Hematopoietic multipotent progenitor cell treated with erythropoietin and hydrocortisone succinate and interleukin-3 and kit ligand, for 4 days (in vitro differentiated cells): ENCODE measurements at regions not wholly inside any gene's neighbourhood (a gene's known extent, or its start where the extent isn't known, plus 50 kb on each side); places are given as distances from the start of the nearest gene placed in this dataset.

Experiments used
- DNase-seq: peaks from one replicate; pipeline ENCODE4 v3.0.0-alpha.2; 2015

GRCh38 chr5:5658889-5659465, 236.5 kb downstream of the ICE1 start:
- DNase-seq = no peak

GRCh38 chr5:5658226-5658625, 235.7 kb downstream of the ICE1 start:
- DNase-seq = no peak

- no peak for DNase-seq
Observed at GRCh38 chr5:5652181-5652580, 229.7 kb downstream of the ICE1 start.

GRCh38 chr5:5650949-5651348, 228.5 kb downstream of the ICE1 start:
- DNase-seq = no peak

- DNase-seq = no peak
Observed at GRCh38 chr5:5650242-5650641, 227.8 kb downstream of the ICE1 start.

GRCh38 chr5:5649641-5650040, 227.2 kb downstream of the ICE1 start:
- no peak for DNase-seq

- no peak for DNase-seq
Observed at GRCh38 chr5:5648694-5649093, 226.2 kb downstream of the ICE1 start.

- DNase-seq = no peak
Observed at GRCh38 chr5:5645891-5646290, 223.4 kb downstream of the ICE1 start.

- DNase-seq = no peak
Observed at GRCh38 chr5:5645198-5645597, 222.7 kb downstream of the ICE1 start.

- no peak for DNase-seq
Observed at GRCh38 chr5:5644249-5644648, 221.8 kb downstream of the ICE1 start.

GRCh38 chr5:5643481-5643880, 221.0 kb downstream of the ICE1 start:
- no peak for DNase-seq

GRCh38 chr5:5638211-5638610, 215.7 kb downstream of the ICE1 start:
- no peak for DNase-seq

GRCh38 chr5:5637173-5637572, 214.7 kb downstream of the ICE1 start:
- no peak for DNase-seq

GRCh38 chr5:5634817-5635216, 212.3 kb downstream of the ICE1 start:
- DNase-seq = no peak

- no peak for DNase-seq
Observed at GRCh38 chr5:5633579-5633978, 211.1 kb downstream of the ICE1 start.

GRCh38 chr5:5632678-5633077, 210.2 kb downstream of the ICE1 start:
- no peak for DNase-seq

- DNase-seq = no peak
Observed at GRCh38 chr5:5629607-5629978, 207.1 kb downstream of the ICE1 start.

- DNase-seq = no peak
Observed at GRCh38 chr5:5628866-5629606, 206.6 kb downstream of the ICE1 start.

GRCh38 chr5:5626412-5626811, 203.9 kb downstream of the ICE1 start:
- no peak for DNase-seq

- no peak for DNase-seq
Observed at GRCh38 chr5:5625491-5625890, 203.0 kb downstream of the ICE1 start.

- no peak for DNase-seq
Observed at GRCh38 chr5:5623397-5623796, 200.9 kb downstream of the ICE1 start.

GRCh38 chr5:5622806-5623205, 200.3 kb downstream of the ICE1 start:
- DNase-seq = no peak

GRCh38 chr5:5619546-5619945, 197.1 kb downstream of the ICE1 start:
- DNase-seq = no peak

- no peak for DNase-seq
Observed at GRCh38 chr5:5617024-5617423, 194.5 kb downstream of the ICE1 start.

GRCh38 chr5:5616247-5616895, 193.9 kb downstream of the ICE1 start:
- DNase-seq = peak; percentile 4
